ENCODE measurements at regions not wholly inside any gene's neighbourhood (a gene's known extent, or its start where the extent isn't known, plus 50 kb on each side); places are given as distances from the start of the nearest gene placed in this dataset.

DNA sequence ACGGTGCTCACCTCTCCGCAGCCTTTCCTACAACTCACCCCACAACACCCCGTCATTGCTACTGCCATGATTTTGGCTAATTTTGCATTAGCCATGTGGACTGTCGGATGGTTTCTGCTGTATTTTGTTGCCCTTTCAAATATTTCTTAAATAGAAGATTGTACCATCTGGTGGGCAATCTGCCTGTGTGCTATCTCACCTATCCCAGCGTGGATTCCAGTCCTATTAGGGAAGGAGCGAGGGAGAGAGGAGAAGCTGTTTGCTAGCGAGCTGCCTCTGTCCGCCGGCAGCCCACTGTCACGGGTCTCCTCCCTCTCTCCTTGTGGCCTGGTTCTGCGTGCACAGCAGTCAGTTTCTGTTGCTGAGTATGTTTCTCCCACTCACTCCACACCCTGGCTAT is 336.2 kb downstream of the TXNL1 start:
- TF ChIP-seq POLR2AphosphoS5 (IDR thresholded peaks at IDR 0.05; ENCODE audit: low read depth, low read length) (no peak), POLR2A (IDR thresholded peaks at IDR 0.05; ENCODE audit: low read depth, low read length) (no peak), TAF1 (IDR thresholded peaks at IDR 0.05; ENCODE audit: low read depth, low read length) (no peak)

All from GM12891 (cell line).